SK-N-MC (cell line): ENCODE measurements at regions not wholly inside any gene's neighbourhood (a gene's known extent, or its start where the extent isn't known, plus 50 kb on each side); places are given as distances from the start of the nearest gene placed in this dataset.

Experiments
- DNase-seq: peaks from one replicate; pipeline ENCODE4 v3.0.0-alpha.2; 2011; ENCODE audit warnings: low read depth, low spot score
- H3K27ac ChIP-seq: fragments of 200-600 bp; sonication (generic); 2 replicates; pipeline ENCODE4 v1.5.1; 2016; ENCODE audit warnings: mixed run types
- H3K36me3 ChIP-seq: fragments of 200-600 bp; sonication (generic); 2 replicates; pipeline ENCODE4 v1.6.1; 2017; ENCODE audit warnings: antibody characterized with exemption, low read length, mixed read lengths; ENCODE audit not compliant: insufficient read depth
- H3K4me3 ChIP-seq: fragments of 200-600 bp; sonication (generic); 2 replicates; pipeline ENCODE4 v1.5.1; 2016
- H3K9ac ChIP-seq: fragments of 200-600 bp; sonication (generic); 2 replicates; pipeline ENCODE4 v1.8.0; 2017; ENCODE audit warnings: mixed run types, mixed read lengths; ENCODE audit not compliant: insufficient read length
- H3K9me3 ChIP-seq: fragments of 200-600 bp; sonication (generic); 2 replicates; pipeline ENCODE4 v1.6.1; 2017; ENCODE audit warnings: low read depth, mild to moderate bottlenecking, antibody characterized with exemption, low read length, moderate library complexity, mixed read lengths
- EZH2 ChIP-seq: fragments of 200-600 bp; sonication (generic); IDR thresholded peaks from one replicate; pipeline ENCODE4 v1.6.1; 2017; ENCODE audit warnings: antibody characterized with exemption
- FOXP2 ChIP-seq: optimal IDR thresholded peaks from 2 replicates; pipeline ENCODE3; 2011; ENCODE audit warnings: mild to moderate bottlenecking, moderate library complexity; ENCODE audit not compliant: insufficient read depth; ENCODE audit errors: extremely low read length, control extremely low read depth
- POLR2AphosphoS5 ChIP-seq: IDR thresholded peaks from 2 replicates; pipeline ENCODE4 v1.6.1; 2012; ENCODE audit warnings: mild to moderate bottlenecking, low read depth, low read length, borderline replicate concordance

GRCh38 chr12:3353621-3354020 lies 137.4 kb upstream of the PRMT8 start:
- Histone ChIP-seq H3K4me3 (no peak overlapping the region), H3K9ac (no peak overlapping the region), H3K9me3 (no peaks in the 10 kb centered on the region), H3K27ac (no peak overlapping the region), H3K36me3 (no peaks in the 10 kb centered on the region)
- no peak for DNase-seq
- TF ChIP-seq POLR2AphosphoS5 = no peak
- no peak for TF ChIP-seq EZH2
- TF ChIP-seq FOXP2 = no peak

DNA sequence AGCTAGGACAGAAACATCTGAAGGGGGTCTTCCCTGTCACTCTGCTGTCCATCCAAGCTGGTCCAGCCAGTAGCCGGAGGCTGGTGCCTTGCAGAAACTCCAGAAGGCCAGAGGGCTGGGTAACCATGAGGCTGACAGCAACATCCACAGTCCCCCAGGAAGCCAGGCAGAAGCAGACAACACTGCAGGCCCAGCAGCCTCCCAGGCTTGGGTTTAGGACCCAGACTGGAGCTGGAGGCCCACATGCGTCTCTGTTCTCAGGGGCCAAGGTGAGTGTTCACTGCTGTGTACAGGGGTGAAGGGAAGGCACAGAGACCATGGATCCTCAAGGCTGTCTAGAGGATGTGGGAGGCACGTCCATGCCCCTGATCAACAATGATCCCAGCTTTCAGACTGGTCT lies 136.4 kb upstream of the PRMT8 start:
- Histone ChIP-seq H3K36me3 (no peaks in the 10 kb centered on the region), H3K9me3 (no peaks in the 10 kb centered on the region), H3K4me3 (no peak overlapping the region), H3K9ac (no peak overlapping the region), H3K27ac (no peak overlapping the region)
- no peak for DNase-seq
- no peak for TF ChIP-seq FOXP2
- no peak for TF ChIP-seq EZH2
- no peak for TF ChIP-seq POLR2AphosphoS5

- DNase-seq = peak; percentile 71
- peak overlapping the region; percentile 82 for H3K27ac ChIP-seq
- TF ChIP-seq EZH2 (no peak), FOXP2 (no peak), POLR2AphosphoS5 (no peak)
- peak overlapping the region; percentile 44 for H3K4me3 ChIP-seq
- no peaks in the 10 kb centered on the region for H3K9me3 ChIP-seq
- no peak overlapping the region for H3K9ac ChIP-seq
- no peaks in the 10 kb centered on the region for H3K36me3 ChIP-seq
These were observed 135.6 kb upstream of the PRMT8 start for GRCh38 chr12:3355378-3355900.

- no peak for TF ChIP-seq EZH2
- no peak for TF ChIP-seq POLR2AphosphoS5
- TF ChIP-seq FOXP2 = no peak
These were observed 133.0 kb upstream of the PRMT8 start for GRCh38 chr12:3357950-3358525.

DNA sequence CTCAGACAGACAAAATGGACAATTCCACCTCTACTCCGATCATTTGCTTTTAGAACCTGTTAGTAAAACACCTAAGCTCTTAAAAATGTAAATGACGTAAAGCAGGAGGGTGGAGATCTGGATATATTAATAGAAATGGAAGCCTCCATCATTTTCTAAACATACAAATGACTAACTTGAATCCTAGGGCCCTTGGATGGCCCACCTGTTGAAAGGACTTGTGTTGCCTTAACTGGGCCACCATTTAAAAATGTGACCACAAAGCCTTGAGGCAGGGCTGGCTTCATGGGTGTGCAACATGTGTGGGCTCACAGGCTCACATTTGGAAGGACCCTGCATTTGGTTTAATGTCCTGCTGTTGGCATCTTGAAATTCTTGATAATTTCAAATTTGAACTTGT lies 131.5 kb upstream of the PRMT8 start:
- Histone ChIP-seq H3K36me3 (no peaks in the 10 kb centered on the region), H3K4me3 (no peak overlapping the region), H3K9me3 (no peaks in the 10 kb centered on the region), H3K27ac (no peak overlapping the region), H3K9ac (peak overlapping the region; percentile 26)
- TF ChIP-seq EZH2 (no peak), FOXP2 (no peak), POLR2AphosphoS5 (no peak)
- DNase-seq = no peak

More at GRCh38 chr12:3357950-3358525, 133.0 kb upstream of the PRMT8 start:
- DNase-seq = no peak
- Histone ChIP-seq H3K4me3 (no peak overlapping the region), H3K27ac (no peak overlapping the region), H3K36me3 (no peaks in the 10 kb centered on the region), H3K9ac (no peak overlapping the region), H3K9me3 (no peaks in the 10 kb centered on the region)

DNA sequence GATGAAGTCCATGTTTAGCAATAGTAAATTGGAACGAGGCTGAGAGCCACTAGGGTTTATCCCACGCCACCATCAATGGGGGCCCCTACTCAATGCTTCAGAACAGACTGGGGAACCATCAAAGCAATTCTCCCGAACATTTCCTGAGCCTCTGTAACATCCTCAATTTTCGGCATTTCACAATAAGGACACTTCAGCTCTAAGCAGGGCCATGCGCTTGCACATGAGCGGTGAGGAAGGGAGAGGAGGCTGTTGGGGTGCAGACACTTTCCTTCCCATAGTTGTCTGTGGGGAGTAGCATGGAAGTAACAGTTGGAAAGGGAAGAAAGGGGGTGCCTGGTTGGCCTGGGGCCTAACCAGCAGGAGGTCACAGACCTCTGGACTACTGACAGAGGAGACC lies 129.9 kb upstream of the PRMT8 start:
- no peak overlapping the region for H3K9ac ChIP-seq
- H3K36me3 ChIP-seq = no peaks in the 10 kb centered on the region
- no peaks in the 10 kb centered on the region for H3K9me3 ChIP-seq
- no peak overlapping the region for H3K27ac ChIP-seq
- DNase-seq = no peak
- no peak overlapping the region for H3K4me3 ChIP-seq
- no peak for TF ChIP-seq POLR2AphosphoS5
- TF ChIP-seq FOXP2 = no peak
- TF ChIP-seq EZH2 = no peak

DNA sequence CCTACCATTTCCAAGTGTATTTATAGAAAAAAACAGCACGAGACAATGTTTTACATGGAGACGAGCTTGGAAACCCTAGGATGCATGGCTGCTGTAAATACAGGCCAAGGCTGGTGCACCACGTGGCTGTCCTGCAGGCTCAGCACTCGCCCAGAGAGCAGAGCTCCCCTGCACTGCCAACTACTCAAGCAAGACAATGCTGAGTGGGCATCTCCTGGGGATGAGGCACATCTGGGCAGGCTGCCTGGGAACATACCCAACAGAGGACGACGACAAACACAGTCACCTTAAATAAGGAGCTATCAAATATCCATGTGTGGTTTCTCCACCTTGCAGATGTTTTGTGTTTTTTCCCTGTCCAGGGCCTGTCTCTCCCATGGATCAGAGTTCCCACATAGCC lies 128.3 kb upstream of the PRMT8 start:
- Histone ChIP-seq H3K9me3 (no peaks in the 10 kb centered on the region), H3K9ac (no peak overlapping the region)
- no peak for DNase-seq

DNA sequence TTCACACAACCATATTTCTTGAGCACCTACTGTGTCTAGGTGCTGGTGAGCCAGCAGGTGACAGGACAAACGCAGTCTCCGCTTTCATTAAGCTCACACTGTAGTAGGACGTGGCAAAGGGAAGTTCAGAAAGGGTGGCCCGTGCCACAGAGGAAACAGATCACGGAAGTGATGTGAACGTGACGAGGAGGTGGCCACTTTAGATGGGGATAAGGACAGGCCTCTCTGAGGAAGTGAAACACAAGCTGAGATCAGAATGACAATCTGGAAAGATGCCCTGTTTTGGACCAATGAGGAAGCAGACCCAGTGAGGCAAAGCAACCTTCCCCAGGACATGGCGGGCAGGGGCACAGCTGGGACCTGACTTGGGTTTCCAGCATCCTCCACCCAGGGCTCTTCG lies 127.4 kb upstream of the PRMT8 start:
- Histone ChIP-seq H3K4me3 (no peak overlapping the region), H3K9me3 (no peaks in the 10 kb centered on the region), H3K36me3 (no peaks in the 10 kb centered on the region), H3K9ac (no peak overlapping the region), H3K27ac (no peak overlapping the region)
- TF ChIP-seq POLR2AphosphoS5 (no peak), FOXP2 (no peak), EZH2 (no peak)
- DNase-seq = no peak

More for the DNA sequence above, 128.3 kb upstream of the PRMT8 start:
- Histone ChIP-seq H3K4me3 (no peak overlapping the region), H3K27ac (no peak overlapping the region), H3K36me3 (no peaks in the 10 kb centered on the region)
- no peak for TF ChIP-seq EZH2
- no peak for TF ChIP-seq POLR2AphosphoS5
- no peak for TF ChIP-seq FOXP2

GRCh38 chr12:3364226-3364625 lies 126.8 kb upstream of the PRMT8 start:
- no peak overlapping the region for H3K4me3 ChIP-seq
- H3K9ac ChIP-seq = no peak overlapping the region
- no peaks in the 10 kb centered on the region for H3K36me3 ChIP-seq
- no peaks in the 10 kb centered on the region for H3K9me3 ChIP-seq
- no peak for TF ChIP-seq EZH2
- no peak for TF ChIP-seq FOXP2
- no peak for TF ChIP-seq POLR2AphosphoS5
- H3K27ac ChIP-seq = no peak overlapping the region
- DNase-seq = no peak
